ENCODE measurements at regions not wholly inside any gene's neighbourhood (a gene's known extent, or its start where the extent isn't known, plus 50 kb on each side); places are given as distances from the start of the nearest gene placed in this dataset.

- POLR2A ChIA-PET, result no interaction called here
- no peak for TF ChIP-seq KAT2B (IDR thresholded peaks at IDR 0.05; ENCODE audit: borderline replicate concordance, low read depth, low read length)
- TF ChIP-seq ZNF878 (CRISPR knock-in tag; IDR thresholded peaks at IDR 0.05), result no peak
- TF ChIP-seq ZNF777 (CRISPR knock-in tag; IDR thresholded peaks at IDR 0.05), result no peak
- no peak for TF ChIP-seq ZNF331 (CRISPR knock-in tag; IDR thresholded peaks at IDR 0.05)
- TF ChIP-seq TMF1 (CRISPR knock-in tag; IDR thresholded peaks at IDR 0.05; ENCODE audit: low read depth), result no peak
- TF ChIP-seq ZNF136 (CRISPR knock-in tag; IDR thresholded peaks at IDR 0.05; ENCODE audit: low read depth), result no peak
- TF ChIP-seq GATAD1 (CRISPR knock-in tag; IDR thresholded peaks at IDR 0.05), result no peak
- no peak for TF ChIP-seq TEF (CRISPR knock-in tag; IDR thresholded peaks at IDR 0.05)
- TF ChIP-seq ZNF329 (CRISPR knock-in tag; IDR thresholded peaks at IDR 0.05; ENCODE audit: low read depth), result no peak
- TF ChIP-seq RAD51 (IDR thresholded peaks at IDR 0.05; ENCODE audit: borderline replicate concordance), result no peak
- TF ChIP-seq ZNF142 (CRISPR knock-in tag; IDR thresholded peaks at IDR 0.05), result no peak
- no peak for TF ChIP-seq ZFP90 (CRISPR knock-in tag; IDR thresholded peaks at IDR 0.05; ENCODE audit: borderline replicate concordance)
- TF ChIP-seq FOXA1 (IDR thresholded peaks at IDR 0.05), result no peak
- TF ChIP-seq FOXA1 (CRISPR knock-in tag; IDR thresholded peaks at IDR 0.05), result no peak
- no peak for TF ChIP-seq NAIF1 (CRISPR knock-in tag; IDR thresholded peaks at IDR 0.05; ENCODE audit: borderline replicate concordance)
- no peak for TF ChIP-seq ZNF180 (CRISPR knock-in tag; IDR thresholded peaks at IDR 0.05; ENCODE audit: borderline replicate concordance, low read depth)
- TF ChIP-seq ZNF883 (CRISPR knock-in tag; IDR thresholded peaks at IDR 0.05; ENCODE audit: not compliant biosample characterization), result no peak
- TF ChIP-seq THAP9 (CRISPR knock-in tag; IDR thresholded peaks at IDR 0.05; ENCODE audit: borderline replicate concordance), result no peak
Measured at GRCh38 chr6:9087470-9087869, 652.1 kb upstream of the SLC35B3 start.

More at GRCh38 chr6:9087470-9087869, 652.1 kb upstream of the SLC35B3 start:
- DNase-seq (ENCODE audit: low spot score) (no peak), FAIRE-seq (no peak), ATAC-seq (no peak)
- WGBS (ENCODE audit: low lambda C conversion rate), result 9% methylated on average over 5 of the region's 5 CpGs
- Histone ChIP-seq H3K36me3 (replicated peaks in 1 of 2; ENCODE audit: control insufficient read depth in 1 of 2, insufficient read depth in 2 of 2, low read length in 2 of 2) (no peaks in the 10 kb centered on the region), H3K27me3 (ENCODE audit: control insufficient read depth in 1 of 2, insufficient read depth in 2 of 2, low read length in 2 of 2) (no peaks in the 10 kb centered on the region), H3K4me3 (replicated peaks in 1 of 3; ENCODE audit: insufficient read depth in 1 of 3, low read depth in 2 of 3, low read length in 3 of 3) (no peak overlapping the region), H3K9me3 (ENCODE audit: low read length) (no peaks in the 10 kb centered on the region), H3K9ac (ENCODE audit: insufficient read depth, low read depth, low read length) (no peak overlapping the region), H3K79me2 (ENCODE audit: insufficient read depth, low read length) (no peaks in the 10 kb centered on the region), H3K4me2 (ENCODE audit: low read depth, low read length) (no peak overlapping the region), H3K27ac (ENCODE audit: extremely low read length, insufficient read depth, low read length) (no peak overlapping the region), H2AFZ (ENCODE audit: low read length) (no peak overlapping the region), H4K20me1 (ENCODE audit: insufficient read depth, low read length) (no peaks in the 10 kb centered on the region), H3K4me1 (ENCODE audit: insufficient read depth, low read length) (no peaks in the 10 kb centered on the region)
- in situ Hi-C loops (cut with HindIII; ENCODE audit: extremely low pct_ligation_motif_present, low pct_unique_long_range_greater_than_20kb), result no loop called here
- no TSS peak for BruUV-seq (replicated peaks)
- intact Hi-C loops (cut with micrococcal nuclease; ENCODE audit: unreplicated experiment), result no loop called here
- CTCF ChIA-PET (ENCODE audit: low intra/inter-chr PET ratio, low total read pairs), result no interaction called here

Measured in HepG2 (cell line).